Neural cell (in vitro differentiated cells): ENCODE measurements at regions not wholly inside any gene's neighbourhood (a gene's known extent, or its start where the extent isn't known, plus 50 kb on each side); places are given as distances from the start of the nearest gene placed in this dataset.

ENCODE experiments used
- CTCF ChIP-seq: fragments of 450-650 bp; IDR thresholded peaks from 2 replicates; pipeline ENCODE4 v1.5.1; 2014; ENCODE audit warnings: antibody characterized with exemption, mild to moderate bottlenecking, moderate library complexity; ENCODE audit not compliant: poor library complexity, severe bottlenecking
- EP300 ChIP-seq: fragments of 450-650 bp; conservative IDR thresholded peaks from 2 replicates; pipeline ENCODE4 v1.6.1; 2014; ENCODE audit warnings: antibody characterized with exemption, mild to moderate bottlenecking, moderate library complexity; ENCODE audit not compliant: poor library complexity, severe bottlenecking
- MXI1 ChIP-seq: fragments of 450-650 bp; conservative IDR thresholded peaks from 2 replicates; pipeline ENCODE4 v1.6.1; 2014; ENCODE audit warnings: antibody characterized with exemption, mild to moderate bottlenecking; ENCODE audit not compliant: poor library complexity, severe bottlenecking
- POLR2AphosphoS5 ChIP-seq: IDR thresholded peaks from 2 replicates; pipeline ENCODE4 v1.6.1; 2012
- RAD21 ChIP-seq: fragments of 450-650 bp; conservative IDR thresholded peaks from 2 replicates; pipeline ENCODE4 v1.6.1; 2014; ENCODE audit warnings: antibody characterized with exemption, mild to moderate bottlenecking, moderate library complexity
- REST ChIP-seq: IDR thresholded peaks from 2 replicates; pipeline ENCODE4 v1.6.1; 2012; ENCODE audit warnings: borderline replicate concordance
- TAF1 ChIP-seq: IDR thresholded peaks from 2 replicates; pipeline ENCODE4 v1.6.1; 2012; ENCODE audit warnings: low read depth

- TF ChIP-seq CTCF = no peak
- no peak for TF ChIP-seq TAF1
- TF ChIP-seq POLR2AphosphoS5 = no peak
- TF ChIP-seq REST = no peak
- TF ChIP-seq EP300 = no peak
- no peak for TF ChIP-seq MXI1
- TF ChIP-seq RAD21 = no peak
Observed at GRCh38 chr3:152516216-152516615, 247.5 kb downstream of the MBNL1 start.
